CD4-positive, alpha-beta T cell treated with Interleukin-4 for 4 hours (primary cell): ENCODE measurements at regions not wholly inside any gene's neighbourhood (a gene's known extent, or its start where the extent isn't known, plus 50 kb on each side); places are given as distances from the start of the nearest gene placed in this dataset.
"Not testable (repeated sequence)": the region's sequence is repeated elsewhere in the genome, so short reads cannot be mapped to it uniquely, and the experiment has no call there.

Experiments used
- DNase-seq: peaks from one replicate; pipeline ENCODE4 v3.0.0-alpha.2; 2020

GRCh38 chr2:56021579-56021978 is 98.0 kb upstream of the EFEMP1 start:
- DNase-seq: no peak

GRCh38 chr2:56025469-56026193 is 102.0 kb upstream of the EFEMP1 start:
- DNase-seq: no peak

GRCh38 chr2:56026828-56027227 is 103.2 kb upstream of the EFEMP1 start:
- no peak for DNase-seq

GRCh38 chr2:56030062-56030461 is 106.5 kb upstream of the EFEMP1 start:
- DNase-seq: no peak

- no peak for DNase-seq
Measured at GRCh38 chr2:56030901-56031300, 107.3 kb upstream of the EFEMP1 start.

- no peak for DNase-seq
Measured at GRCh38 chr2:56034258-56034657, 110.7 kb upstream of the EFEMP1 start.

- no peak for DNase-seq
Measured at GRCh38 chr2:56040189-56040588, 116.6 kb upstream of the EFEMP1 start.

- DNase-seq: no peak
Measured at GRCh38 chr2:56040834-56041233, 117.3 kb upstream of the EFEMP1 start.

- DNase-seq: no peak
Measured at GRCh38 chr2:56047136-56047535, 123.6 kb upstream of the EFEMP1 start.

- DNase-seq: no peak
Measured at GRCh38 chr2:56049233-56049845, 125.8 kb upstream of the EFEMP1 start.

- DNase-seq: no peak
Measured at GRCh38 chr2:56053679-56054078, 130.1 kb upstream of the EFEMP1 start.

GRCh38 chr2:56055405-56055804 is 128.4 kb upstream of the CCDC85A start:
- DNase-seq: no peak

GRCh38 chr2:56061327-56061726 is 122.5 kb upstream of the CCDC85A start:
- DNase-seq: not testable (repeated sequence)

GRCh38 chr2:56068746-56069145 is 115.0 kb upstream of the CCDC85A start:
- DNase-seq: no peak

GRCh38 chr2:56077359-56077915 is 106.4 kb upstream of the CCDC85A start:
- DNase-seq: no peak

- no peak for DNase-seq
Measured at GRCh38 chr2:56082665-56083064, 101.1 kb upstream of the CCDC85A start.

- no peak for DNase-seq
Measured at GRCh38 chr2:56084111-56084901, 99.5 kb upstream of the CCDC85A start.

- no peak for DNase-seq
Measured at GRCh38 chr2:56086336-56086735, 97.5 kb upstream of the CCDC85A start.

GRCh38 chr2:56088411-56088810 is 95.4 kb upstream of the CCDC85A start:
- no peak for DNase-seq

- no peak for DNase-seq
Measured at GRCh38 chr2:56089931-56090330, 93.9 kb upstream of the CCDC85A start.

GRCh38 chr2:56099963-56100362 is 83.8 kb upstream of the CCDC85A start:
- no peak for DNase-seq

- no peak for DNase-seq
Measured at GRCh38 chr2:56100791-56101312, 82.9 kb upstream of the CCDC85A start.

GRCh38 chr2:56102098-56102497 is 81.7 kb upstream of the CCDC85A start:
- DNase-seq: no peak
